GM19328 (cell line): ENCODE measurements at regions not wholly inside any gene's neighbourhood (a gene's known extent, or its start where the extent isn't known, plus 50 kb on each side); places are given as distances from the start of the nearest gene placed in this dataset.
"Not testable (repeated sequence)": the region's sequence is repeated elsewhere in the genome, so short reads cannot be mapped to it uniquely, and the experiment has no call there.

Source experiments
- ATAC-seq: cut with Tn5 transposase; IDR thresholded peaks from one replicate; pipeline ENCODE4 v1.9.1; 2021; ENCODE audit warnings: mild to moderate bottlenecking, moderate library complexity; ENCODE audit not compliant: unreplicated experiment

DNA sequence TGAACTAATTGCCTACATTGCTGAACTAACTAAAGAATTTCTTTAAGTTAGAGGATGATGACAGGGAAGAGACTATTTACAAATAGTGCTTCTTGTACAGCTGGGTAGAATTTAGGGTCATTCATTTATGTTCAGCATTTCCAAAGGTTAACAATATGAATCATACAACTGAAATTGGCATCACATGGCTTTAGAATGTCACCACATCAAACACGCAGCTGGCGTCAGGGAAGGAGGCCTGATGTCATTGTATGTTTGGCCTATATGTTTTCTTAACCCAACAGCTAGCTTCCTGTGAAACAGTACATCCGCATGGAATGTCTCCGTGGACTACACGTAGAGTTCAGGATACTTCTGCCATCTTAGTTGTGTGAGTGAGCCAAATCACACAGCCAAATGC, 99.0 kb upstream of the TNFSF11 start:
- ATAC-seq, result no peak

DNA sequence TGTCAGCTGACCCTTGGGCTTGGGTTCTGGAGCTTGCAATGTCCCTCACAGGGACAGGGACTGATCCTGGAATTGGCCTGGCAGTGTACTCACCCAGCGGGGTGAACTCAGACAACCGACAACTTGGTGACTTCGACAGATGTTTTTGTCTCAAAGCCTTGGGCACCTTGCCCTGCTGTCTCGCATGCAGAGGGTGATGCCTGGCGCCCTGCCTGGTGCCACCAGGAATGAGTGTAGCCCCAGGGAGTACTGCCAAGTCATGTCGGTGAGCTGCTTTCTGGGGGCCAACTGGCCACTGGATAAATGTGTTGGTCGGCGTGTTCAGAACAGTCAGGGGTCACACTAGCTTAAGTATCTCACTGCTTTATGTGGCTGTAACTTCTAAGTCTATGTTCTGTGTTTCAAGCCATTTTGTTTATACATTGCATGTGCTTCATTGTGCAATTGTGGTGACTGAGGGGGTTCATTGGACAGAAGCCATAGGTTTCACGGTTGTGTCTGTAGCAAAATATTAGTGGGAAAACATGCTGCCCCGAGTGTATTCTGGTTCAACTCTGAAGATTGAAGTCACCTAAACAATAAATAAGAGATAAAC, 96.3 kb upstream of the TNFSF11 start:
- no peak for ATAC-seq

DNA sequence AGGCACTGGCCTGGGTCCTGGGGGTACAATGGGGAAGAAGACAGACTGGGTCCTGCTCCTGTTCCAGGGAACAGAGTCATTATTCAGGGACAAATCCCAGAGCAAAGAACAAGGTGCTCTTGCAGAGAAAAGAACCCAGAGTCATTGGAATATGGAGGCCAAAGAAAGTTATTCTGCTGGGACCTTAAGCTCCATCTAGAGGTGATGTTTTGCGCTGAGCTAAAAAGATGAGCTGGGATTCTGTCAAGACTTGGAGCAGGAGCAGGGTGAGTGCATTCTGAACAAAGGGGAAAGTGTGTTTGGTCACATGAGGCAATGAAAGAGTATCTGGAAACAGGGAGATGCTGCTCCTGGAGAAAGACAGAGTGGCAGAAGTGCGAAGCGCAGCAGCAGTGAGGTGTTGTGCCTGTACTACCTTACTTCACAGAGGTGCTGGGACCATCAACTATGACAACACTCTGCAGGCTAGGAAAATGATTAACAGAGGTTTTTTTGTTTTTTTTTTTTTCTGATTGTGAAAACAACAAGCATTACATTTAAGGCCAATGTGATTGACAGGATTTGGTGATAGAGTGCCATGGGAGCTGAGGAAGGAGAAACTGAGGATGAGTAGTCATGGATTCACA, 95.3 kb upstream of the TNFSF11 start:
- ATAC-seq, result no peak

DNA sequence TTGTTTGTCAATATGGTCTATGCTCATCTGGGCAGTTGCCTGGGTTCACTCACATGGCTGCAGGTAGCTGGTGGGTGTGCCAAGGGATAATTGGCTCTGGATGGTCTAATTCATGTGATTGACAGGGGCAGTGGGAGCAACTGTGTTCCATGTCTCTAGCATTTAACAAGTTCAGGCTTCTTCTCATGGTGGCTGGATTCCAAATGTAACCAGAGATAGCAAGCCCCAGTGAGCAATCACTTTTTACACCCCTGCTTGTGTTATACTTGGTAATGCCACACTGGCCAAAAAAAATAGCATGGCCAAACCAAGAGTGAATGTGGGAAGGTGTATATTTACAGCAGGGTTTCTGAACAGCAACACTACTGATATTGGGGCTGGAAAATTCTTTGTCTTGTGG, 89.6 kb upstream of the TNFSF11 start:
- ATAC-seq, result no peak

DNA sequence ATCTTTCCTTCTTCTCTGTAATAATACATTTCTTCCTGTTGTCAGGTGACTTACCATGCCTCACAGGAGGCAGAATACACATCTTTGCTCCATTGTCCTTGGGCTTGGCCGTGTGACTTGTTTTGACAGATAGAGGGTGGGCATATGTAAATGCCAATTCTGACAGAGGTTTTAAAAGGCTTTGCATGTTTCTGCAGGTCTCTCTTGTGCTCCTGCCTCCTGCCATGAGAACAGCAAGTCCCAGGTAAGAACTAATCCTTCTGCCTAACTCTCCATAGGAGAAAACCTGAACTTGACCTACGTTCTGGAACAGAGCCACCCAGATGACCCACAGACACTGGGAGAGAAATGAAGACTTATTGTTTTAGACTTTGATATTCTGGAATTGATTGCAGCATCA, 88.7 kb upstream of the TNFSF11 start:
- no peak for ATAC-seq

DNA sequence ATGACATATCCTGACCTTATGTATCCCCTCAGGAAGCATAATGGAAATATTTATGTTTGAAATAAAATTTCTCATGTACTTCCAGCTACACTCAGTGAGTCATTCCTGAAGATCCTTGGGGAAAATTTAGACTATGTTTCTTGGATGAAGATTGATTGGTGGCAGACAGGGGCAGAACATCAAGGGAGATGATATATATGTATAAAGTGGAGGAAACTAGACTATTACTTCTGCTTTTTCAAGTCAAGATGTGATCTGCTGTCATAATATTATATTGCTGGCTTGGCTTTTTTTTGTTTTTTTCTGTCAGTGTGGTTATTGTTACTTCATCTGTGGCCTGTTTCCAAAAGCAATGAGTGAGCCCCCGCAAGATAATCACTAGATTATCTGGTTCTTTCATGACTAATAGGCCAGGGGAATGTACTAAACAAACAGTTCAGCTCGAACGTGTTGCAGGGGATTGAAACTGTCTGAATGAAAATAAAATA, 87.2 kb upstream of the TNFSF11 start:
- no peak for ATAC-seq

DNA sequence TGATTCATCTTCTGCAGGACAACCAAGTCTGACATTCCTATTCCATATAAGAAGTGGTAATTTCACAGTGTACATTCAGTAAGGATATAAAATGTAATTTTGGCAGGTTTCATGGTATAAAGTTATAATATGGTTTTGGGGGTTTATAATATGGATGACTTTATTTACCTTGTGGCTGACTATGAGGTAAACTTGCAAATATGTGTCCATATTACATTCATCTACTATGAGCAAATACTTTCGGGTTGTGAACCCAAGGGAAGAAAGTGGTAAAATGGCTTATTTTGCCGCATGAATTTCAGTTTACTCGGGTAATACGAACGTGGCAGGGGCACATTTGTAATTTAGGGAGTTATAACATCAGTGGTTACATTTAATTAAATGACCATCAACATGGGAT, 86.7 kb upstream of the TNFSF11 start:
- ATAC-seq, result no peak

DNA sequence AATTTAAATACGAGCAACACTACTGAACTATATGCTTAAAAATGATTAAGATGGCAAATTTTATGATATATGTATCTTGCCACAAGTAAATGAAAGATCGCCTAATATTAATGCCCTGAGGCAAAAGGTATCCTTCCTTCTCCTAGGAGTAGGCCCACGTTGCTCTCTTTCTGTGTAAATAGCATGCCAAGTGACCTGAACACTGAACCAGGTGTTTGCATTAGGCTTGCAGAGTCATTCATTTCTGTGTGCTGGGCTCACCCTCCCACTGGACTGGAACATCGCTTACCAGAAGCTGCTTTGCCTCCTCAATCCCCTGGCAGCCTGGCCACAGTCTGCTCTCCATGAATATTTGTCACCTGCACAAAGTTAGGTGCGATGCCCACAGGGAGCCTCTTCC, 83.3 kb upstream of the TNFSF11 start:
- ATAC-seq, result no peak

DNA sequence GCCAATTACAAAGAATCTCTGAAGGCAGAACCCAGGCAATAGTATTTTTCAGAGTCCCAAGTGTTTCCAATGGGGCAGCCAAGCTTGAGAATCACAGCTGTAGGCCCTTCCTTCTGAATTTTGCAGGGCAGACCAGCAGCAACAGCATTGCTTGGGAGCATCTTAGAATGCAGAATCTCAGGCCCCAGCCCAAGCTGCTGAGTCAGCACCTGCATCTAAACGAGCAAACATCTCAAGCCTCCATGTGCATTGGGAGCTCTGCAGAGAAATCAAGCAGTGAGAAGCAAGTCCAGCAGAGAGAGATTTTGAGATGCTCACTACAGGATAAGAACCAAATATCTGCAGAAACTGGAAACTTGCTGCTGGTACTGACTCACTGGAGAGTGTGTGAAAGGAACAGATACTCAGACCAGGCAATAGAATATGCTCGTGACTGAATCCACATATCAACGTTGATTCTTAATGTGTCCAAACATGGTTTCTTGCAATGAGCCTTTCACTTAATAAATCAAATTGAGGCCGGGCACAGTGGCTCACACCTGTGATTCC, 81.5 kb upstream of the TNFSF11 start:
- ATAC-seq, result no peak

DNA sequence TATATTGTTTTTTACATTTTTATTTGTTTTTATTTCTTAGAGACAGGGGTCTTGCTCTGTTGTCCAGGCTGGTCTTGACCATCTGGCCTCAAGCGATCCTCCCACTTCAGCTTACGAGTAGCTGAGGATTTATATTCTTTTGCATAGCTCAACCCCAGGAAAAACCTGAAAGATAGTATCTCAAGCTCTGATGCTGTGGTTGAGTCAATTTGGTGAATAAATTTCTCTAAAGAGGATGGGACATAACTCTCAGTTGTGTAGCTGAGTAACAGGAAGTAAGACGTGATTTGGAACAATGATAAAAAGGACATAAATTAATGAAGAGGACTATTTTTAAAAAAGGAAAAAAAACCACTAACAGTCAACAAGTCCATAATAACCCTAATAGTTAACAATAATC, 79.8 kb upstream of the TNFSF11 start:
- no peak for ATAC-seq

DNA sequence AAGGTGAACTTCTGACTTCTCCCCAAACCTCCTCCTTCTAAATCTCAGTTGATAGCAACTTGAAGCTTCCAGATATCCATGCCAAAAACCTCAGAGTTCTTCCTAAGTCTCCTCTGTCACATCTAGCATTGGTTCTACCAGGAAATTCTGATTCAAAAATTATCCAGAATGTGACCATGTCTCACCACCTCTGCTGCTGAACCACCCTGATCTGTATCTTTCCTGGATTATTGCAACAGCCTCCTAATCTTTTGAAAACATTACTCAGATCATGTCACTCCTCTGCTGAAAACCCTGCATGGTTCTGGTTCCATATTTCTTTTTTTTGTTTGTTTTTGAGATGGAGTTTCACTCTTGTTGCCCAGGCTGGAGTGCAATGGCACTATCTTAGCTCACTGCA, 78.7 kb upstream of the TNFSF11 start:
- no peak for ATAC-seq

DNA sequence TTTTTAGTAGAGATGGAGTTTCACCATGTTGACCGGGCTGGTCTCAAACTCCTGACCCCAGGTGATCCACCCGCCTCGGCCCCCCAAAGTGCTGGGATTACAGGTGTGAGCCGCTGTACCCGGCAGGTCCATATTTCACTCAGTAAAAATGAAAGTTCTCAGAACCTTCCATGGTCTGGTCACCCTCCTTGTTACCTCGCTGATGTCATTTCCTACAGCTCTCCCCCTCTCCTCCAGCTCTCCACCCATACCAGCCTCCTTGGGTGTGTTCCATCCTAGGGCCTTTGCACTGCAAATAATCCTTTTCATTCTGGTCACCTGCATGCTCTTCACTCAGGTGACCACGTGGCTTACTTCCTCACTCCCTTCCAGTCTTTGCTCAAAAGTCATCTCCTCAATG, 78.2 kb upstream of the TNFSF11 start:
- no peak for ATAC-seq

DNA sequence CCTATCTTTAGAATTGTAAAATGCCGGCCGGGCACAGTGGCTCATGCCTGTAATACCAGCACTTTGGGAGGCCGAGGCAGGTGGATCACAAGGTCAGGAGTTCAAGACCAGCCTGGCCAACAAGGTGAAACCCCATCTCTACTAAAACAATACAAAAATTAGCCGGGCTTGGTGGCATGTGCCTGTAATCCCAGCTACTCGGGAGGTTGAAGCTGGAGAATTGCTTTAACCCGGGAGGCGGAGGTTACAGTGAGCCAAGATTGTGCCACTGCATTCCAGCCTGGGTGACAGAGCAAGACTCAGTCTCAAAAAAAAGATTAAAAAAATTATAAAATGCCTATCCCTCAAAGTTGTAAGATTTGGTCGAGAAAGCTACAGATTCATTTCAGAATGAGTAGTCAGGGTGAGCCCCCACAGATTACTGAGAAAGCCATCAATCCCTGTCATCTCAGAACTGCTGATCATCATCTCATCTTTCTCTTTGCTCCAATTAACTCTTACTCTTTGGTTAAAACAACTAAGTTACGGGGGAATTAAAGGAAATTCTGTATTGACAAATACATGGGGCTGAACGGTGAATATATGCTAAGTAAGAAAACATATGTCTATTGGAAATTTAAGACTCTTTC, 76.9 kb upstream of the TNFSF11 start:
- not testable (repeated sequence) for ATAC-seq

DNA sequence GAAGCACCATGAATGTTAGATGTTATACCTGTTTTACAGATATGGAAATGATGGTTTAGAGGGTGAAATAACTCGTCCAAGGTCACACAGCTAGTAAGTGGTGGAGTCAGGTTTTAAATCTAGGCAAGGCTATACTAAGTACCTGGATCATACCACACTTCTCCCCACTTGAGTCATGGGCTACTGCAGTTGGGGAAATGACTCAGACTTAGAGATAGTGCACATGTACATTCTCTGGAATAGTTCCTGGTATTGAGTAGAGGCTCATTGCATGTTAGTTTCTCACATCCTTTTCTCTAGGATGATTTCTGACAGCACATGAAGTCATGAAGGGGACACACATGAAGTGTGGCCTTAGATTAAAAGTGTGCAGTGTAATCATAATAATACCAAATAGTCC, 76.2 kb upstream of the TNFSF11 start:
- ATAC-seq, result peak; percentile 91

DNA sequence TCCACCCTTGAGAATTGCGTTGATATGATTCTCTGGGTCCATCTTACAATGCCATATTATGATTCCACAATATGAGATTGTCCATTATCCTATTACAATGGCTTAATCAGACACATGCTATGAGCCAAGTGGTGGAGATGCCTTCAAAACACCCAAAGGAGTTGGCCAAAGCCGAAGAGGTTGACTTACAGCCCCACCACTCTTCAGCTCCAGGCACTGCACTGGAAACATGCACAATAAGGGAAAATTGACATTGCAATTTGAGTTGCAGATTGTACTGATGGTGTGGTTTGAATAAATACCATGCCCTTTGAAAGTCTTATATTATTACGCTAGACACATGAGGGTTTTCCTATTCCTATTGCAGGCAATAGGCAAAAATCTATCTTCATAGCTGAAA, 75.4 kb upstream of the TNFSF11 start:
- ATAC-seq, result no peak
